SK-N-SH (cell line): ENCODE measurements at regions not wholly inside any gene's neighbourhood (a gene's known extent, or its start where the extent isn't known, plus 50 kb on each side); places are given as distances from the start of the nearest gene placed in this dataset.

ENCODE experiments used
- CTCF ChIA-PET: fragments of 300-600, 350-600 bp; formaldehyde crosslinking; extraction: SDS; loops from one replicate; lab custom pipeline; 2021; lab: Yijun Ruan, JAX
- POLR2A ChIA-PET: fragments of 350-600 bp; sonication (Branson Sonifier 250); formaldehyde crosslinking; extraction: SDS; loops from one replicate; lab custom pipeline; 2020; ENCODE audit warnings: antibody characterized with exemption, inconsistent platforms; lab: Yijun Ruan, JAX
- DNase-seq: peaks from one replicate; pipeline ENCODE4 v3.0.0; 2012
- H2AFZ ChIP-seq: fragments of 200-600 bp; sonication (generic); 2 replicates; pipeline ENCODE4 v1.8.1; 2016; ENCODE audit warnings: antibody characterized with exemption, mild to moderate bottlenecking, low read depth
- H3F3A ChIP-seq: fragments of 200-600 bp; sonication (generic); replicated peaks from 2 replicates; pipeline ENCODE3; 2016; ENCODE audit warnings: antibody characterized with exemption, mild to moderate bottlenecking; ENCODE audit not compliant: insufficient read depth
- H3K27ac ChIP-seq, 2 experiments: fragments of 200-500 bp in 1 of 2; fragments of 200-600 bp in 1 of 2; sonication (Bioruptor generic) in 1 of 2; sonication (generic), shearing (Covaris generic) in 1 of 2; 2 replicates each; pipeline versions ENCODE4 v1.5.1 to v1.6.1; 2014 to 2016; ENCODE audit warnings: low read depth in 2 of 2, inconsistent platforms in 1 of 2, low read length in 1 of 2, mild to moderate bottlenecking in 1 of 2, mixed read lengths in 1 of 2
- H3K27me3 ChIP-seq: fragments of 200-600 bp; sonication (generic), shearing (Covaris generic); 2 replicates; pipeline ENCODE4 v1.6.1; 2016; ENCODE audit warnings: mixed run types; ENCODE audit not compliant: insufficient read depth
- H3K36me3 ChIP-seq, 2 experiments: fragments of 200-500 bp in 1 of 2; fragments of 200-600 bp in 1 of 2; sonication (Bioruptor generic) in 1 of 2; sonication (generic) in 1 of 2; replicated peaks in 1 of 2; 2 replicates each; pipeline versions ENCODE3 to v1.5.1; 2014 to 2016; ENCODE audit warnings: low read length in 1 of 2, mild to moderate bottlenecking in 1 of 2; ENCODE audit not compliant: insufficient read depth in 2 of 2, control insufficient read depth in 1 of 2
- H3K4me1 ChIP-seq, 2 experiments: fragments of 200-500 bp in 1 of 2; fragments of 200-600 bp in 1 of 2; sonication (Bioruptor generic) in 1 of 2; sonication (generic), shearing (Covaris generic) in 1 of 2; 2 replicates each; pipeline versions ENCODE4 v1.5.1 to v1.6.1; 2014 to 2016; ENCODE audit warnings: low read depth in 1 of 2, low read length in 1 of 2, mixed run types in 1 of 2; ENCODE audit not compliant: insufficient read depth in 2 of 2, control insufficient read depth in 1 of 2
- H3K4me2 ChIP-seq: fragments of 200-600 bp; sonication (generic), shearing (Covaris generic); 2 replicates; pipeline ENCODE4 v1.6.1; 2017; ENCODE audit warnings: mixed run types
- H3K4me3 ChIP-seq, 2 experiments: fragments of 200-500 bp in 1 of 2; fragments of 200-600 bp in 1 of 2; sonication (Bioruptor generic) in 1 of 2; sonication (generic), shearing (Covaris generic) in 1 of 2; 2 replicates each; pipeline versions ENCODE4 v1.5.1 to v1.8.1; 2014 to 2016; ENCODE audit warnings: low read depth in 2 of 2, inconsistent platforms in 1 of 2, low read length in 1 of 2, mild to moderate bottlenecking in 1 of 2, mixed read lengths in 1 of 2, moderate library complexity in 1 of 2
- H3K79me2 ChIP-seq: fragments of 200-600 bp; sonication (generic); 2 replicates; pipeline ENCODE4 v1.8.1; 2017; ENCODE audit warnings: mild to moderate bottlenecking; ENCODE audit not compliant: insufficient read depth
- H3K9ac ChIP-seq: fragments of 200-600 bp; sonication (generic); 2 replicates; pipeline ENCODE4 v1.6.1; 2017; ENCODE audit warnings: mixed run types
- H3K9me2 ChIP-seq: fragments of 200-600 bp; sonication (generic); 2 replicates; pipeline ENCODE4 v1.6.1; 2017; ENCODE audit warnings: mixed run types
- H3K9me3 ChIP-seq: fragments of 200-600 bp; sonication (generic); 2 replicates; pipeline ENCODE4 v1.6.1; 2017; ENCODE audit warnings: mixed run types, mild to moderate bottlenecking, moderate library complexity
- H4K20me1 ChIP-seq: fragments of 200-600 bp; sonication (generic); 2 replicates; pipeline ENCODE4 v1.6.1; 2017; ENCODE audit warnings: mild to moderate bottlenecking, mixed run types; ENCODE audit not compliant: insufficient read depth
- CHD2 ChIP-seq: fragments of 150-350 bp; IDR thresholded peaks from 2 replicates; pipeline ENCODE4 v1.6.1; 2018; ENCODE audit warnings: low read length; ENCODE audit not compliant: partially characterized antibody
- ELF1 ChIP-seq: IDR thresholded peaks from 2 replicates; pipeline ENCODE4 v1.4.0; 2012
- EZH2phosphoT487 ChIP-seq: fragments of 200-600 bp; sonication (generic); IDR thresholded peaks from 2 replicates; pipeline ENCODE4 v1.6.1; 2017; ENCODE audit warnings: low read depth, mixed run types, mild to moderate bottlenecking, antibody characterized with exemption, moderate library complexity, borderline replicate concordance
- FOSL2 ChIP-seq: IDR thresholded peaks from 2 replicates; pipeline ENCODE4 v1.4.0; 2012; ENCODE audit warnings: low read depth, mild to moderate bottlenecking, moderate library complexity, borderline replicate concordance
- MEF2A ChIP-seq: IDR thresholded peaks from 2 replicates; pipeline ENCODE4 v1.4.0; 2012; ENCODE audit warnings: low read depth, borderline replicate concordance
- MXI1 ChIP-seq: IDR thresholded peaks from 2 replicates; pipeline ENCODE4 v1.6.1; 2012; ENCODE audit warnings: mild to moderate bottlenecking, low read depth, low read length, improper control_type of control experiment
- TAF1 ChIP-seq: IDR thresholded peaks from 2 replicates; pipeline ENCODE4 v1.6.1; 2012; ENCODE audit warnings: low read depth, mild to moderate bottlenecking, low read length, moderate library complexity, borderline replicate concordance
- TCF12 ChIP-seq: IDR thresholded peaks from 2 replicates; pipeline ENCODE4 v1.4.0; 2012
- WGBS: methylation state at CpG from one replicate; pipeline ENCODE4 v1.1.6; 2017; ENCODE audit warnings: low lambda C conversion rate; 5-methylcytosine and 5-hydroxymethylcytosine counted together
- TF ChIP-seq, protein P1 (sequence below): IDR thresholded peaks from 2 replicates; pipeline ENCODE4 v1.4.0; 2012; ENCODE audit warnings: low read depth
- TF ChIP-seq, protein P2 (sequence below): IDR thresholded peaks from 2 replicates; pipeline ENCODE4 v1.6.1; 2012; ENCODE audit warnings: mild to moderate bottlenecking, low read depth, low read length, moderate library complexity
- TF ChIP-seq, protein P3 (sequence below): fragments of 200-600 bp; sonication (generic); IDR thresholded peaks from 2 replicates; pipeline ENCODE4 v1.6.1; 2017; ENCODE audit warnings: antibody characterized with exemption, mild to moderate bottlenecking, moderate library complexity
- TF ChIP-seq, protein P4 (sequence below): fragments of 150-350 bp; IDR thresholded peaks from 2 replicates; pipeline ENCODE4 v1.6.1; 2016; ENCODE audit warnings: mild to moderate bottlenecking, low read depth, low read length

DNA sequence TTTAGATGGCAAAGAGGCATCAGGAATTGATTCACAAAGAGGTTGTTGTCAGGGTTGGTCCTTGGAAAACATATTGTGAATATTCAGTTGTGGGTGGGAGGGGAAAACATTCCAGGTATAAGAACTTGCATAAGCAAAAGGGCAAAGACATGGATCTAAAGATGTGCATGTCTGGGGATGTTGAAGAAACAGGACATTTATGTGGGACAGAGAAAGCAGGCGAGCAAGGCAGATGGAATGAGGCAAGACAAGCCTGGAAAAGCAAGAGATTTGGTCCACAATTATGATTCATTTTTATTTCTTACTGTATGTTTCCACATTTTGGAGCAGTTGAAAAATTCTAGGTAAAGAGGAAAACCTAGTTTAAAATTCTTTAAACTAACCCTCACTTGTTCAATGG, 134.9 kb upstream of the CXXC4 start:
- Histone ChIP-seq H3F3A (no peaks in the 10 kb centered on the region), H3K9me3 (no peaks in the 10 kb centered on the region), H2AFZ (no peak overlapping the region), H3K27me3 (no peaks in the 10 kb centered on the region), H3K9me2 (no peaks in the 10 kb centered on the region), H3K4me3 (no peak overlapping the region)
- DNase-seq, result no peak
- TF ChIP-seq, protein P1, sequence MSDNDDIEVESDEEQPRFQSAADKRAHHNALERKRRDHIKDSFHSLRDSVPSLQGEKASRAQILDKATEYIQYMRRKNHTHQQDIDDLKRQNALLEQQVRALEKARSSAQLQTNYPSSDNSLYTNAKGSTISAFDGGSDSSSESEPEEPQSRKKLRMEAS, result no peak
- TF ChIP-seq, protein P2, sequence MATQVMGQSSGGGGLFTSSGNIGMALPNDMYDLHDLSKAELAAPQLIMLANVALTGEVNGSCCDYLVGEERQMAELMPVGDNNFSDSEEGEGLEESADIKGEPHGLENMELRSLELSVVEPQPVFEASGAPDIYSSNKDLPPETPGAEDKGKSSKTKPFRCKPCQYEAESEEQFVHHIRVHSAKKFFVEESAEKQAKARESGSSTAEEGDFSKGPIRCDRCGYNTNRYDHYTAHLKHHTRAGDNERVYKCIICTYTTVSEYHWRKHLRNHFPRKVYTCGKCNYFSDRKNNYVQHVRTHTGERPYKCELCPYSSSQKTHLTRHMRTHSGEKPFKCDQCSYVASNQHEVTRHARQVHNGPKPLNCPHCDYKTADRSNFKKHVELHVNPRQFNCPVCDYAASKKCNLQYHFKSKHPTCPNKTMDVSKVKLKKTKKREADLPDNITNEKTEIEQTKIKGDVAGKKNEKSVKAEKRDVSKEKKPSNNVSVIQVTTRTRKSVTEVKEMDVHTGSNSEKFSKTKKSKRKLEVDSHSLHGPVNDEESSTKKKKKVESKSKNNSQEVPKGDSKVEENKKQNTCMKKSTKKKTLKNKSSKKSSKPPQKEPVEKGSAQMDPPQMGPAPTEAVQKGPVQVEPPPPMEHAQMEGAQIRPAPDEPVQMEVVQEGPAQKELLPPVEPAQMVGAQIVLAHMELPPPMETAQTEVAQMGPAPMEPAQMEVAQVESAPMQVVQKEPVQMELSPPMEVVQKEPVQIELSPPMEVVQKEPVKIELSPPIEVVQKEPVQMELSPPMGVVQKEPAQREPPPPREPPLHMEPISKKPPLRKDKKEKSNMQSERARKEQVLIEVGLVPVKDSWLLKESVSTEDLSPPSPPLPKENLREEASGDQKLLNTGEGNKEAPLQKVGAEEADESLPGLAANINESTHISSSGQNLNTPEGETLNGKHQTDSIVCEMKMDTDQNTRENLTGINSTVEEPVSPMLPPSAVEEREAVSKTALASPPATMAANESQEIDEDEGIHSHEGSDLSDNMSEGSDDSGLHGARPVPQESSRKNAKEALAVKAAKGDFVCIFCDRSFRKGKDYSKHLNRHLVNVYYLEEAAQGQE, result no peak
- TF ChIP-seq TCF12 (no peak), MXI1 (no peak), ELF1 (no peak), FOSL2 (no peak), TAF1 (no peak)
- TF ChIP-seq, protein P3, sequence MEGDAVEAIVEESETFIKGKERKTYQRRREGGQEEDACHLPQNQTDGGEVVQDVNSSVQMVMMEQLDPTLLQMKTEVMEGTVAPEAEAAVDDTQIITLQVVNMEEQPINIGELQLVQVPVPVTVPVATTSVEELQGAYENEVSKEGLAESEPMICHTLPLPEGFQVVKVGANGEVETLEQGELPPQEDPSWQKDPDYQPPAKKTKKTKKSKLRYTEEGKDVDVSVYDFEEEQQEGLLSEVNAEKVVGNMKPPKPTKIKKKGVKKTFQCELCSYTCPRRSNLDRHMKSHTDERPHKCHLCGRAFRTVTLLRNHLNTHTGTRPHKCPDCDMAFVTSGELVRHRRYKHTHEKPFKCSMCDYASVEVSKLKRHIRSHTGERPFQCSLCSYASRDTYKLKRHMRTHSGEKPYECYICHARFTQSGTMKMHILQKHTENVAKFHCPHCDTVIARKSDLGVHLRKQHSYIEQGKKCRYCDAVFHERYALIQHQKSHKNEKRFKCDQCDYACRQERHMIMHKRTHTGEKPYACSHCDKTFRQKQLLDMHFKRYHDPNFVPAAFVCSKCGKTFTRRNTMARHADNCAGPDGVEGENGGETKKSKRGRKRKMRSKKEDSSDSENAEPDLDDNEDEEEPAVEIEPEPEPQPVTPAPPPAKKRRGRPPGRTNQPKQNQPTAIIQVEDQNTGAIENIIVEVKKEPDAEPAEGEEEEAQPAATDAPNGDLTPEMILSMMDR, result no peak
- TF ChIP-seq, all 33 proteins: peak for 0
- ChIA-PET CTCF (no interaction called here), POLR2A (no interaction called here)
- 13% methylated on average over 1 of the region's 1 CpG for WGBS
- Histone ChIP-seq H3K9ac (no peak overlapping the region), H4K20me1 (no peaks in the 10 kb centered on the region), H3K36me3 (no peaks in the 10 kb centered on the region), H3K27ac (no peak overlapping the region), H3K79me2 (no peaks in the 10 kb centered on the region), H3K4me2 (no peak overlapping the region), H3K4me1 (no peaks in the 10 kb centered on the region)

DNA sequence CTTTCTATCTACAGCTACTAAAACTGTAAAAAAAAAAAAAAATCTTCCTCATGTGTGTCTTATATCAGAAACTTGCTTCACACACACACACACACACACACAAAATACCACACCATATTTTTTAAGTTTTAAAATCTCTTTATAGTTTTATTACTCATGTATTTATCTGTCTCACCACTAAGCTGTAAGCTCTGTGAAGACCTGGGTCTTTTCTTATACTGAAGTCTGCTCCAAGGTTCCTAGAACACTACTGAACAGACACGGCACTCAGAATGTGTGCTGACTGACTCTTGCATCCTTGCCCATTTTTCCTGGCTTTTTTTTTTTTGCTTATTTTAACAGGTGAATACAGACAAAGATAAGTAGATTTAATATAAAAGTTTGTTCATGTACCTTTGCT, 135.6 kb upstream of the CXXC4 start:
- whole genome bisulfite sequencing, result 11% methylated on average over 1 of the region's 1 CpG
- CTCF ChIA-PET, result no interaction called here
- no peak for DNase-seq
- Histone ChIP-seq H4K20me1 (no peaks in the 10 kb centered on the region), H3K79me2 (no peaks in the 10 kb centered on the region), H3K4me3 (no peak overlapping the region), H2AFZ (no peak overlapping the region; the same call in 1 of the 2 replicates), H3K9me3 (no peaks in the 10 kb centered on the region), H3F3A (no peaks in the 10 kb centered on the region), H3K36me3 (no peaks in the 10 kb centered on the region), H3K27ac (no peak overlapping the region), H3K9me2 (no peaks in the 10 kb centered on the region), H3K4me2 (no peak overlapping the region), H3K4me1 (no peaks in the 10 kb centered on the region), H3K9ac (no peak overlapping the region)
- POLR2A ChIA-PET, result no interaction called here
- TF ChIP-seq MEF2A, result no peak
- TF ChIP-seq, protein P1, result no peak
- TF ChIP-seq CHD2, result no peak
- TF ChIP-seq, protein P4, sequence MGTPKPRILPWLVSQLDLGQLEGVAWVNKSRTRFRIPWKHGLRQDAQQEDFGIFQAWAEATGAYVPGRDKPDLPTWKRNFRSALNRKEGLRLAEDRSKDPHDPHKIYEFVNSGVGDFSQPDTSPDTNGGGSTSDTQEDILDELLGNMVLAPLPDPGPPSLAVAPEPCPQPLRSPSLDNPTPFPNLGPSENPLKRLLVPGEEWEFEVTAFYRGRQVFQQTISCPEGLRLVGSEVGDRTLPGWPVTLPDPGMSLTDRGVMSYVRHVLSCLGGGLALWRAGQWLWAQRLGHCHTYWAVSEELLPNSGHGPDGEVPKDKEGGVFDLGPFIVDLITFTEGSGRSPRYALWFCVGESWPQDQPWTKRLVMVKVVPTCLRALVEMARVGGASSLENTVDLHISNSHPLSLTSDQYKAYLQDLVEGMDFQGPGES, result no peak
- TF ChIP-seq EZH2phosphoT487, result no peak
- no peak for TF ChIP-seq FOSL2
- TF ChIP-seq MXI1, result no peak
- TF ChIP-seq TAF1, result no peak
- TF ChIP-seq, all 33 proteins: peak for 0
- H3K27me3 ChIP-seq, result no peaks in the 10 kb centered on the region
